Activated CD8-positive, alpha-beta memory T cell treated with anti-CD3 and anti-CD28 coated beads, Interleukin-2, amount 10 ng/mL, durations not matched to agents 7 days and 5 days (primary cell): ENCODE measurements at regions not wholly inside any gene's neighbourhood (a gene's known extent, or its start where the extent isn't known, plus 50 kb on each side); places are given as distances from the start of the nearest gene placed in this dataset.

Experiments
- ATAC-seq: fragments of 150-1000 bp; cut with Tn5 transposase; one replicate; pipeline ENCODE4 v1.10.0; 2021; ENCODE audit warnings: moderate library complexity
- CTCF ChIA-PET: fragments of 350-600 bp; sonication (Branson Sonifier 250); formaldehyde crosslinking; loops from one replicate; lab custom pipeline; 2021; ENCODE audit warnings: antibody characterized with exemption; lab: Charles Lee
- DNase-seq: peaks from one replicate; pipeline ENCODE4 v3.0.0-alpha.2; 2020
- H3K27ac Mint-ChIP-seq: one replicate; pipeline ENCODE4 v1.8.0; 2021; ENCODE audit warnings: mild to moderate bottlenecking, mixed read lengths
- H3K27me3 Mint-ChIP-seq: one replicate; pipeline ENCODE4 v1.8.0; 2021; ENCODE audit warnings: mixed read lengths
- H3K36me3 Mint-ChIP-seq: one replicate; pipeline ENCODE4 v1.8.0; 2021; ENCODE audit warnings: mild to moderate bottlenecking, mixed read lengths
- H3K4me1 Mint-ChIP-seq: one replicate; pipeline ENCODE4 v1.8.0; 2021; ENCODE audit warnings: mixed read lengths
- H3K4me3 Mint-ChIP-seq: one replicate; pipeline ENCODE4 v1.8.0; 2021; ENCODE audit warnings: mild to moderate bottlenecking, moderate library complexity, mixed read lengths
- H3K9me3 Mint-ChIP-seq: one replicate; pipeline ENCODE4 v1.8.0; 2022; ENCODE audit warnings: low read depth, mixed read lengths

DNA sequence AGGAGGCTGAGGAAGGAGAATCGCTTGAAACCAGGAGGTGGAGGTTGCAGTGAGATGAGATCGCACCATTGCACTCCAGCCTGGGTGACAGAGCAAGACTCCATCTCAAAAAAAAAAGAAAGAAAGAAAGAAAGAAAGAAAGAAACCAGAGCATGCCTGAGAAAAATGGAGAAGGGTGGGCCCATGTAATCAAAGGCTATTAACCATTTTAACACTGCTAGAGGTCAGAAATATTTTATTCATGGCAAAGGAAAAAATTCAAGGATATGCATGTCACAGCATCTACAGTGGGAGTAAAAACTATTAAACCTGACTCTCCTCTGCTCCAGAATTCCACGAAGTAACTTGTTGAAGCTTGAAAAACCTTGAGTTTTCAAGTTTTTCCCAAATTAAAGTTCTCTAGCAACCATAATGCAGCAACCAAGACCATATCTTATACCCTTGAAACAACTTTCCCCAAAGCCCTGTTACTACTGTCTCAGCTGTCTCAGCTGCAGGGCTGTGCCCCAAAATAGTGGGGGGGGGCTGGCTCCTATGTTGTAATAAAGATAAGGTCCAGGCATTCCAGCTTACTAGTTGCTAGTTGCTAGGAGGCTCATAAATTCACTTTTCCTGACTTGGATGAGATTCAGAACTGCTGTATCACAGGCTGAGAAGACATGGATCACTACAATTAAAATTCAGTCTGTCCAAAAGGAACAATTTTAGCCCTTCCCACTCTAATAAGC, 112.9 kb upstream of the SOD1 start:
- Mint-ChIP-seq H3K27ac (no peak overlapping the region), H3K4me3 (no peak overlapping the region), H3K36me3 (peaks cover 1% of the 10 kb centered on the region), H3K4me1 (no peaks in the 10 kb centered on the region), H3K9me3 (no peaks in the 10 kb centered on the region), H3K27me3 (peaks cover 38% of the 10 kb centered on the region)
- ATAC-seq (no peak), DNase-seq (no peak)
- CTCF ChIA-PET = interaction anchor here (0.6 kb wide), 1 partner anchor 267 kb away, joined by 3 read pairs; no protein-coding TSS in a partner anchor

DNA sequence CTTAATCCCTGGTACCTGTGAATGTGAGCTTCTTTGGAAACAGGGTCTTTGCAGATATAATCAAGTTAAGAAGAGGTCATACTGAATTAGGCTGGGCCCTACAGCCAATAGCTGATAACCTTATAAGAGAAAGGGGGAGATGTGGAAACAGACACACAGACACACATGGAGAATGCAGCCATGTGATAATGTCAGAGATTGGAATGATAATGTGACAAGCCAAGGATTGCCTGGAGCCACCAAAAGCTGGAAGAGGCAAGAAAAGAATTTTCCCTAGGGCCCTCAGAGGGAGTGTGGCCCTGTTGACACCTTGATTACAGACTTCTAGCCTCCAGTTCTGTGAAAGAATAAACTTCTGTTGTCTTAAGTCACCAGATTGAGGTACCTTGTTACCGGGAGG, 114.5 kb upstream of the SOD1 start:
- peaks cover 29% of the 10 kb centered on the region for H3K27me3 Mint-ChIP-seq
- ATAC-seq = no peak
- H3K4me1 Mint-ChIP-seq = no peaks in the 10 kb centered on the region

DNA sequence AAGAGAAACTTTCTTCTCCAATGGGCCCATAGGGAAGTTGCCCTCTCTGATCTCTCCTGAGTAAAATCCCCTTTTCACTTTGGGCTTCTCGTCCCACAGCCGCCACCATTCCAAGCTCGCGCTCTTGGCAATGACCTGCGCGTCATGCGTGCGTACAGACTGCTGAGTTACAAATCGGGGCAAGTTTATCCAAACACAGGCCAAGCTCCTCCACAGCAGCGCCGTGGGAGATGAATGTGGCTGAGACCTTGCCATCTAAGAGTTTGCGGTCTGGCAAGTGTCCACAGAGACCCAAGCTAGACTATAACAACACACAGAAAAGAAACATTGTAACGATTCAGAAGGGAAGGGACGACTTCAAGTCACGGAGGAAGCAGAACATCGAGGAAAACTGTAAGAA, 116.3 kb upstream of the SOD1 start:
- CTCF ChIA-PET = no interaction called here
- ATAC-seq = no peak
- Mint-ChIP-seq H3K36me3 (no peaks in the 10 kb centered on the region), H3K27ac (no peak overlapping the region), H3K27me3 (peaks cover 21% of the 10 kb centered on the region), H3K4me1 (no peaks in the 10 kb centered on the region), H3K9me3 (no peaks in the 10 kb centered on the region), H3K4me3 (no peak overlapping the region)
- no peak for DNase-seq

More for the DNA sequence above, 114.5 kb upstream of the SOD1 start:
- no peaks in the 10 kb centered on the region for H3K36me3 Mint-ChIP-seq
- H3K4me3 Mint-ChIP-seq = no peak overlapping the region
- no peak for DNase-seq
- H3K27ac Mint-ChIP-seq = no peak overlapping the region
- no peaks in the 10 kb centered on the region for H3K9me3 Mint-ChIP-seq
- CTCF ChIA-PET = interaction anchor here (0.6 kb wide), 1 partner anchor 45 kb away, joined by 3 read pairs; no protein-coding TSS in a partner anchor

DNA sequence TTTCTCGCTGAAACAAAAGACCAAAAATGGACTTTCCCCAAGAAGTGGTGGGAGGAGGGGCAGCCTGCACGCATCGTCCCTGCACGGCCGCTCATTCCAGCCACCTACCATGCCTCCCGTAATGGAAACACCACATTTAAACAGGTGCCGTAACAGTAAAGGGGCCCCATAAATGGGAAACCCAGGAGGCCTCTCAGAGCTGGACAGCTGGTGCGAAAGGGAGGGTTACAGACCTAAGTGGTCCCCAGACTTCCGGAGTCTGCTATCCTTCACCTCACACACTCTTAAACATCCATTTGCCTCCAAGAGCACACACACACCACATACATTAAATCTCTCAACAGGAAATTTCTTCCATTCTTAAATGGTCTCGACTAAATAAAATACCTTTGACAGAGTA, 120.7 kb upstream of the SOD1 start:
- no peaks in the 10 kb centered on the region for H3K4me1 Mint-ChIP-seq
- H3K9me3 Mint-ChIP-seq = no peaks in the 10 kb centered on the region
- H3K27ac Mint-ChIP-seq = no peak overlapping the region
- DNase-seq (no peak), ATAC-seq (no peak)
- H3K27me3 Mint-ChIP-seq = no peaks in the 10 kb centered on the region
- no peak overlapping the region for H3K4me3 Mint-ChIP-seq
- CTCF ChIA-PET = interaction anchor here (1.0 to 1.2 kb wide), 2 partner anchors 10 to 32 kb away, joined by 3 to 4 read pairs; no protein-coding TSS in a partner anchor
- no peaks in the 10 kb centered on the region for H3K36me3 Mint-ChIP-seq

DNA sequence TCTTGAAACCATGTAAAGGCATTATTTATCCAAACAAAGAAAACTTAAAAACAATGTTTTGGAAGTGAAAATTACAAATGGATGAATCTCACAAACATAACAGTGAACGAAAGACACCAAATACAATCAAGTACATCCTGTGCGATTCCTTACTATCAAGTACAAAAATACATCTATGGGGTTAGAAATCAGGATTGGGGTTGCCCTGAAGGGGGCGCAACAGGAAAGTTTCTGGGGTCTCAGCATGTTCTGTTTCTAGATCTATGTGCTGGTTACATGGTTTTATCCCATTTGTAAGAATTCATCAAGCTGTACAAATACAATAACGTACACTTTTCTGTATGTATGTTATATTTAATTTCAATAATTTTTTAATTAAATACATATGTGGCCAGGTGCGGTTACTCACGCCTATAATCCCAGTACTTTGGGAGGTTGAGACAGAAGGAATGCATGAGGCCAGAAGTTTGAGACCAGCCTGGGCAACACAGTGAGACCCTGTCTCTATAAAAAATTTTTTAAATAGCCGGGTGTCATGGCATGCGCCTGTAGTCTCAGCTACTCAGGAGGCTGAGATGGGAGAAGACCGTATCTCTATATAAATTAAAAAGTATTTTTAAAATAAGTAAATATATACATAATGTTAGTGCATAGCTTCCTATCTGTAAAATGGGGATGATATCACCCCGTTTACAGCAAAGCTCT, 121.5 kb upstream of the SOD1 start:
- H3K9me3 Mint-ChIP-seq = no peaks in the 10 kb centered on the region
- no peaks in the 10 kb centered on the region for H3K27me3 Mint-ChIP-seq
- DNase-seq (no peak), ATAC-seq (no peak)
- no peak overlapping the region for H3K27ac Mint-ChIP-seq
- no peak overlapping the region for H3K4me3 Mint-ChIP-seq
- CTCF ChIA-PET = interaction anchor here (1.0 kb wide), 1 partner anchor 10 kb away, joined by 3 read pairs; no protein-coding TSS in a partner anchor
- no peaks in the 10 kb centered on the region for H3K36me3 Mint-ChIP-seq
- no peaks in the 10 kb centered on the region for H3K4me1 Mint-ChIP-seq

DNA sequence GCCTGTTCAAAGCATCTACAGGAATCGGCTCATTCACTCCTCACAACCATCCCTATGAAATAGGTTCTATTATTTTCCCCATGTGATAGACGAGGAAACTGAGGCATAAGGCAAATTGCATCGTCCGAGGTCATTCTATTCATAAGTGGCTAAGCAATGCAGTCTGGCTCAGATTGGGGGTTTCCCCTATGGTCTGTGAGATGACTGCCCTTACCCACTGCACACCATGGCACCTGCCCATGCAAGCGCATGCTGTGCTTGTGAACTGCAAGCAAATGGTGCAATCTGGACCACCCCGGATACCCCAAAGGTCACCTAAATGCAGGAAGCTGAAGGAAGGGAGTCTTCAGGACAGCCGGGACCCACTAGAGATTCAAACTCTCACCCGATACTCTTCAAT, 123.4 kb upstream of the SOD1 start:
- CTCF ChIA-PET = no interaction called here
- H3K36me3 Mint-ChIP-seq = no peaks in the 10 kb centered on the region
- no peaks in the 10 kb centered on the region for H3K27me3 Mint-ChIP-seq
- H3K4me1 Mint-ChIP-seq = no peaks in the 10 kb centered on the region
- no peak overlapping the region for H3K27ac Mint-ChIP-seq
- ATAC-seq = no peak
- no peak for DNase-seq
- no peak overlapping the region for H3K4me3 Mint-ChIP-seq
- no peaks in the 10 kb centered on the region for H3K9me3 Mint-ChIP-seq

DNA sequence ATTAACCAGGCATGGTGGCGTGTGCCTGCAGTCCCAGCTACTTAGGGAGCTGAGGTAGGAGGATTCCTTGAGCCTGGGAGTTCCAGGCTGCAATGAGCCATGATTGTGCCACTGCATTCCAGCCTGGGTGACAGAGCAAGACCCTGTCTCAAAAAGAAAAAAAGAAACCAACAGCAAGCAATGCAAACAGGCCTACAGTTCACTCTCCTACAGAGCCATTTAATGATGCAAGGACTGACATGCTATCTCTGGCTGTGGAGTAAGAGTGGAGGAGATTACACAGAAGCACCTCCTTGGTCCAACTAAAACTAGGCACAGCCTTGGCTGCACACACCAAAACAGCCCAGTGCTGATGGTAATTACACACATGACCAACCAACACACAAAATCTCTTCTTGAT, 127.5 kb upstream of the SOD1 start:
- ATAC-seq (no peak), DNase-seq (no peak)
- CTCF ChIA-PET = no interaction called here
- peaks cover 5% of the 10 kb centered on the region for H3K27me3 Mint-ChIP-seq
- H3K36me3 Mint-ChIP-seq = no peaks in the 10 kb centered on the region
- no peaks in the 10 kb centered on the region for H3K9me3 Mint-ChIP-seq
- peaks cover 5% of the 10 kb centered on the region for H3K4me1 Mint-ChIP-seq
- no peak overlapping the region for H3K4me3 Mint-ChIP-seq
- H3K27ac Mint-ChIP-seq = no peak overlapping the region

DNA sequence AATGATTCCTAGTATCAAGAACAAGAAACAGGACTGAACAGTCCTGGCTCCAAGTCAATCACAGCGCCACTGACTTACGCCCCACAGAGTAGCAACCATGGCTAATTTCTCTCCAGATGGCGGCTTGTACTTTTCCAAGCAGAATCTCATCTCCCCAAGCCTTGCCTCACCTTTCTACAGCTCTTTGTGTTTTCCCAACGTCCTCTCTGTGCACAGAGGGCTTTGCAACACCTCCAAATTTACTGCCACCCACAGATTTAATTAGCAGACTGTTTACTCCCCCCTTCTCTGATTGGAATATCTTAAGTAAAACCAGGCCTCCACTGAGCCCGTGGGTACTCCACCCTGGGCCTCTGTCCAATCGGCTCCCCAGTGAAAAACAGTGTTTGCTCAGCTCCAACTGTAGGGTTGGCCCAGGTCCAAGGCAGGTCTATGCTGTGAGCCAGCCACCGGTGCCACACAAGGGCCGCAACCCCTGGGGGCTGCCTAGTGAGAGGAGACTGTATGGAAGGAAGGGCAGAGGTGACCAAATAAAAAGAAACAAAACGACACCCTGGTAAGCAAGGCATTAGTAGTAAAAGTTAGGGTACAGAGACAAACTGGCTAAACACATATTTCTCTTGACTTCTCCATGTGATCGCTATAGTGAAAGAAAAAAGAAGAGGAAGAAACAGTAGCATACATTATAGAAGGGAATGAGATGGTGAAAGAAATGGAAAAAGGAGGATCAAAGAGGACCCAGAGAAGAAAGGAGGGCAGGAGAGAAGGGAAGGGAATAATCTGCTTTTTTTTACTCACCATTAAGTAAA, 128.4 kb upstream of the SOD1 start:
- CTCF ChIA-PET = no interaction called here
- Mint-ChIP-seq H3K36me3 (no peaks in the 10 kb centered on the region), H3K9me3 (no peaks in the 10 kb centered on the region), H3K4me1 (peaks cover 5% of the 10 kb centered on the region), H3K27me3 (peaks cover 5% of the 10 kb centered on the region), H3K27ac (no peak overlapping the region), H3K4me3 (no peak overlapping the region)
- ATAC-seq = no peak
- no peak for DNase-seq

DNA sequence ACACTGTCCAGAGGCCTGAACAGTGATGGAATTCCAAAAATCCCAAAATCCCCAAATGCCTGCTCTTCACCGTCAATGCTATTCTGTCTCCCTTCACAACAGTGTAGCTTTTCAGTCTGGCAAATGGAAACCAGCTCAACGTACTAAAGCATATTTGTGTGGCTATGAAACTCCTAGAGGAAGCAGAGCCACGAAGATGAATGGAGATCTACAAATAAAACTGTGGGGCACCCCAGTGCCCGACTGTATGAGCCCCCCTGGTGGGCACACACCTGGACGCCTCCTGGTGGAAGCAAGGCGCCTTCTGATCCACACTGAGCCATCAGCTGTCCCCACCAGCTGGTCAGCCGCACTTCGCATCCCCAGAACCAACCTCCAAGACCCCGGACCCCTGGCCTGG, 129.1 kb upstream of the SOD1 start:
- peaks cover 5% of the 10 kb centered on the region for H3K4me1 Mint-ChIP-seq
- DNase-seq = no peak
- no peaks in the 10 kb centered on the region for H3K9me3 Mint-ChIP-seq
- CTCF ChIA-PET = no interaction called here
- ATAC-seq = no peak
- H3K4me3 Mint-ChIP-seq = no peak overlapping the region
- H3K27me3 Mint-ChIP-seq = peaks cover 5% of the 10 kb centered on the region
- no peaks in the 10 kb centered on the region for H3K36me3 Mint-ChIP-seq
- H3K27ac Mint-ChIP-seq = no peak overlapping the region

DNA sequence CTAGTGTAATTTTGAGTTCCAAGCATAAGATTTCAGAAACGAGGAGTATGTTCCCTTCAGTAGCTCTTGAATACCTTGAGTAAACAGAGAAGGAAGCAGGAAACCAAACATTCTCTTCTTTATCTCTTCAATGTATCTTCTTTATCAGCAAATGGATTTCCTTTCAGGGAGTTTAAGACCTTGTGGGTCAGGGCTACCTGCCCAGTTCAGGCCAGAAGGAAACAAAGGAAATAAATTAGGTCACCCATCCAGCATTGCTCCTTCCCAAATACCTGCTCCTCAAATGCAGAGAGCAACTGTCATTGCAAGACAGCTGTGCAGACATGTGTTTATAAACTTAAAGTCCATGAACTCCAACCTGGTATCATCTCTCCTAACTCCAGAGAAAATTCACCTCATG, 130.1 kb upstream of the SOD1 start:
- no peak for DNase-seq
- CTCF ChIA-PET = no interaction called here
- peaks cover 5% of the 10 kb centered on the region for H3K27me3 Mint-ChIP-seq
- no peak overlapping the region for H3K4me3 Mint-ChIP-seq
- H3K27ac Mint-ChIP-seq = no peak overlapping the region
- no peaks in the 10 kb centered on the region for H3K36me3 Mint-ChIP-seq
- no peaks in the 10 kb centered on the region for H3K9me3 Mint-ChIP-seq
- peaks cover 5% of the 10 kb centered on the region for H3K4me1 Mint-ChIP-seq
- no peak for ATAC-seq

DNA sequence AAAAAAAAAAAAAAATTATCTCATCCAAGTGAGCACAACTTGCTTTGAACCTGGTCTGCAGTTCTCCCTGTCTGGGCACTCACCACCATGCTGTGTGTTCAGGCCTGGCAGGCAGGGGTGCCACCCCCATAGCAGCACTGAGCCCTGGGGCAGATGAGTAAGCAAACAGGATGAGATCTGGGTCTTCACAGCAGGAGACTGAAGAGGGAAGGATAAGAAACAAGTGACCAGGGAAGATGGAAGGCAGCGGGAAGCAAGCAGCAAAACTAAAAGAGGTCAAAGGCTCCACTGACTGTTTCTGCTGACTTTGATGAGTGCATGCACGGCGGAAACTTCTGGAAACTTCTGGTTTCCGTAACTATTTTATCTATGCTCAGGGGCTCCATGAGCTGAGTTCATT, 133.5 kb upstream of the SOD1 start:
- Mint-ChIP-seq H3K36me3 (no peaks in the 10 kb centered on the region), H3K4me1 (peaks cover 5% of the 10 kb centered on the region), H3K27ac (no peak overlapping the region), H3K4me3 (no peak overlapping the region), H3K9me3 (no peaks in the 10 kb centered on the region), H3K27me3 (peaks cover 10% of the 10 kb centered on the region)
- DNase-seq = no peak
- CTCF ChIA-PET = no interaction called here
- no peak for ATAC-seq

DNA sequence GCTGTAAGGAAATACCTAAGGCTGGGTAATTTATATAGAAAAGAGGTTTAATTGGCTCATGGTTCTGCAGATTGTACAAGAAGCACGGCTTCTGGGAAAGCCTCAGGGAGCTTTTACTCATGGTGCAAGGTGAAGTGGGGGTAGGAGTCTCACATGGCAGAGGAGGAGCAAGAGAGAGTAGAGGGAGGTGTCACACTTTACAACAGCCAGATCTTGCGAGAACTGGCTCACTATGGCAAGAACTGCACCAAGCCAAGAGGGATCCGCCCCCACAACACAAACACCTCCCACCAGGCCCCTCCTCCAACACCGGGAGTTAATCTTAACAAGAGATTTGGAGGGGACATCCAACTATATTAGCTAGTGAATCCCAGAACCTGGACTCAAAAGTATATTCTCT, 135.4 kb upstream of the SOD1 start:
- CTCF ChIA-PET = no interaction called here
- Mint-ChIP-seq H3K4me3 (no peak overlapping the region), H3K27ac (no peak overlapping the region), H3K36me3 (no peaks in the 10 kb centered on the region), H3K4me1 (peaks cover under 1% of the 10 kb centered on the region), H3K9me3 (no peaks in the 10 kb centered on the region), H3K27me3 (peaks cover 15% of the 10 kb centered on the region)
- DNase-seq (no peak), ATAC-seq (no peak)

DNA sequence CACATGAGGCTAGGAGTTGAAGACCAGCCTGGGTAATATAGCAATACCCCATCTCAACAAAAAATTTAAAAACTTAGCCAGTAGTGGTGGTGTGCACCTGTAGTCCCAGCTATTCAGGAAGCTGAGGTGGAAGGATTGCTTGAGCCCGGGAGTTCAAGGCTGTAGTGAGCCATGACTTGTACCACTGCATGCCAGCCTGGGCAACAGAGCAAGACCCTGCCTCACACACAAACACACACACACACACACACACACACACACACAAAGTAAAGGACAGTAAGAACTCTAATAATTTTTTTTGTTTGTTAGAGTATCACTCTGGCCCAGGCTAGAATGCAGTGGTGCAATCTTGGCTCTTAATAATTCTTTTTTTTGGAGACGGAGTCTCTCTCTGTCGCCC, 138.0 kb upstream of the SOD1 start:
- H3K36me3 Mint-ChIP-seq = no peaks in the 10 kb centered on the region
- H3K9me3 Mint-ChIP-seq = no peaks in the 10 kb centered on the region
- H3K27ac Mint-ChIP-seq = no peak overlapping the region
- H3K4me3 Mint-ChIP-seq = no peak overlapping the region
- ATAC-seq (no peak), DNase-seq (no peak)
- CTCF ChIA-PET = no interaction called here
- H3K4me1 Mint-ChIP-seq = no peaks in the 10 kb centered on the region
- peaks cover 14% of the 10 kb centered on the region for H3K27me3 Mint-ChIP-seq
